Neuronal stem cell (in vitro differentiated cells): ENCODE measurements at regions not wholly inside any gene's neighbourhood (a gene's known extent, or its start where the extent isn't known, plus 50 kb on each side); places are given as distances from the start of the nearest gene placed in this dataset.

Experiments used
- DNase-seq: peaks from one replicate; pipeline ENCODE4 v3.0.0-alpha.2; 2013; ENCODE audit warnings: low spot score
- H2AFZ ChIP-seq: one replicate; pipeline ENCODE4 v1.6.1; 2013; ENCODE audit warnings: mild to moderate bottlenecking, low read length, inconsistent platforms
- H2AK5ac ChIP-seq: 2 replicates; pipeline ENCODE4 v1.6.1; 2013; ENCODE audit warnings: low read depth, mild to moderate bottlenecking, inconsistent platforms, low read length, moderate library complexity, mixed read lengths
- H2BK120ac ChIP-seq: 2 replicates; pipeline ENCODE4 v1.6.1; 2013; ENCODE audit warnings: low read depth, mild to moderate bottlenecking, inconsistent platforms, low read length, moderate library complexity, mixed read lengths
- H2BK12ac ChIP-seq: one replicate; pipeline ENCODE4 v1.6.1; 2013; ENCODE audit warnings: low read length, inconsistent platforms
- H2BK15ac ChIP-seq: 2 replicates; pipeline ENCODE4 v1.6.1; 2013; ENCODE audit warnings: mild to moderate bottlenecking, low read length, inconsistent platforms, mixed read lengths
- H2BK5ac ChIP-seq: one replicate; pipeline ENCODE4 v1.6.1; 2013; ENCODE audit warnings: inconsistent platforms, mild to moderate bottlenecking, low read length, moderate library complexity
- H3K14ac ChIP-seq: one replicate; pipeline ENCODE4 v1.6.1; 2013; ENCODE audit warnings: low read length, inconsistent platforms
- H3K18ac ChIP-seq: 2 replicates; pipeline ENCODE4 v1.6.1; 2013; ENCODE audit warnings: low read length, inconsistent platforms
- H3K23ac ChIP-seq: 2 replicates; pipeline ENCODE4 v1.6.1; 2013; ENCODE audit warnings: low read depth, mild to moderate bottlenecking, mixed read lengths, low read length, inconsistent platforms; ENCODE audit not compliant: poor library complexity
- H3K27ac ChIP-seq: replicated peaks from 3 replicates; pipeline ENCODE4 v1.5.1; 2013; ENCODE audit warnings: low read length, inconsistent platforms
- H3K27me3 ChIP-seq, 3 experiments: 2 replicates each; pipeline ENCODE4 v1.6.1; 2013; ENCODE audit warnings: low read length in 3 of 3, mild to moderate bottlenecking in 2 of 3, inconsistent platforms in 1 of 3, low read depth in 1 of 3, mixed read lengths in 1 of 3, moderate library complexity in 1 of 3; ENCODE audit not compliant: control insufficient read depth in 3 of 3, insufficient read depth in 3 of 3
- H3K36me3 ChIP-seq, 2 donors: replicated peaks in 1 of 2; 2 replicates each; pipeline ENCODE4 v1.6.1; 2013; ENCODE audit warnings: low read length in 2 of 2; ENCODE audit not compliant: control insufficient read depth in 2 of 2, insufficient read depth in 2 of 2
- H3K4ac ChIP-seq: 2 replicates; pipeline ENCODE4 v1.6.1; 2013; ENCODE audit warnings: inconsistent platforms, mild to moderate bottlenecking, low read length, moderate library complexity
- H3K4me1 ChIP-seq, 2 donors: 1 replicate in 1 of 2; 2 replicates in 1 of 2; pipeline ENCODE4 v1.6.1; 2013; ENCODE audit warnings: low read length in 2 of 2, low read depth in 1 of 2; ENCODE audit not compliant: control insufficient read depth in 2 of 2, insufficient read depth in 1 of 2
- H3K4me2 ChIP-seq: one replicate; pipeline ENCODE4 v1.6.1; 2013; ENCODE audit warnings: mild to moderate bottlenecking, low read length, inconsistent platforms; ENCODE audit not compliant: insufficient read depth, poor library complexity, severe bottlenecking
- H3K4me3 ChIP-seq, 2 donors: 2 replicates each; pipeline ENCODE4 v1.5.1; 2013; ENCODE audit warnings: low read length in 2 of 2, mild to moderate bottlenecking in 2 of 2, inconsistent platforms in 1 of 2, moderate library complexity in 1 of 2
- H3K79me1 ChIP-seq: one replicate; pipeline ENCODE4 v1.6.1; 2013; ENCODE audit warnings: low read depth, mild to moderate bottlenecking, inconsistent platforms, low read length, moderate library complexity
- H3K9ac ChIP-seq: one replicate; pipeline ENCODE4 v1.6.1; 2013; ENCODE audit warnings: mild to moderate bottlenecking, low read depth, low read length, inconsistent platforms; ENCODE audit not compliant: poor library complexity
- H3K9me3 ChIP-seq, 2 donors: replicated peaks in 1 of 2; 2 replicates each; pipeline versions ENCODE3 to v1.6.1; 2013; ENCODE audit warnings: low read length in 2 of 2, mild to moderate bottlenecking in 2 of 2, inconsistent platforms in 1 of 2, low read depth in 1 of 2, mixed read lengths in 1 of 2, moderate library complexity in 1 of 2; ENCODE audit not compliant: control insufficient read depth in 2 of 2, insufficient read depth in 1 of 2
- H4K8ac ChIP-seq: one replicate; pipeline ENCODE4 v1.6.1; 2013; ENCODE audit warnings: low read depth, mild to moderate bottlenecking, inconsistent platforms, low read length, moderate library complexity
- H4K91ac ChIP-seq: one replicate; pipeline ENCODE4 v1.6.1; 2013; ENCODE audit warnings: low read length, low read depth, mild to moderate bottlenecking, inconsistent platforms; ENCODE audit not compliant: poor library complexity
- WGBS, 2 donors: extraction: QIAGEN DNeasy Blood & Tissue Kit; methylation state at CpG; one replicate each; pipeline ENCODE4 v1.1.7; 2013; ENCODE audit warnings: missing lambda C conversion rate in 2 of 2, mixed read lengths in 1 of 2; ENCODE audit not compliant: insufficient read length in 2 of 2, insufficient replicate concordance in 1 of 2; ENCODE audit errors: extremely low coverage in 2 of 2; 5-methylcytosine and 5-hydroxymethylcytosine counted together

DNA sequence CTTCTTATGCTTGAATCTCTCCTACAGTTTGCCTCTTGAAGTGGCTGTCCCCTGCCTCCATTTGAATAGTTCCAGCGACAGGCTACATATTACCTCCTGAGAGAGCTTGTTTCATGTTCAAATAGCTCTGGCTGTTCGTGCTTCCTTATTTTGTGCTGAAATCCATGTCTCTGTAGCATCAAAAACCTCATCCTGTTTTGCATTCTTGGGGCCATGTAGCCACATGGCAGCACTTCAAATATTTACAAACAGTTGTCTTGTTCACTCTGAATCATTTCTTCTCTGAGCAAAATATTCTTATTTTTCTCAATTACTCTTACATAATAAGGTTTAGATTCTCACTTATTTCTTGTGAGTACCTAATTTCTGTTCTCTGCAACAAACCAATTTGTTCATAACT is 1243.1 kb upstream of the NXPH2 start:
- Histone ChIP-seq H3K79me1 (no peaks in the 10 kb centered on the region), H2BK12ac (no peak overlapping the region), H3K4me1 (no peaks in the 10 kb centered on the region), H2BK15ac (no peak overlapping the region), H3K4ac (no peak overlapping the region), H3K9ac (no peak overlapping the region), H3K18ac (no peak overlapping the region), H4K91ac (no peak overlapping the region), H3K27me3 (no peaks in the 10 kb centered on the region), H2BK5ac (no peak overlapping the region), H3K36me3 (no peaks in the 10 kb centered on the region), H3K9me3 (no peaks in the 10 kb centered on the region), H2AK5ac (no peak overlapping the region), H3K27ac (no peak overlapping the region), H3K23ac (no peak overlapping the region), H2BK120ac (no peak overlapping the region), H3K14ac (no peak overlapping the region), H4K8ac (no peak overlapping the region), H3K4me3 (no peak overlapping the region), H2AFZ (no peak overlapping the region), H3K4me2 (no peak overlapping the region)
- DNase-seq: no peak
- no CpG with 5 or more reads among the region's 2 CpGs for WGBS, 2 donors

DNA sequence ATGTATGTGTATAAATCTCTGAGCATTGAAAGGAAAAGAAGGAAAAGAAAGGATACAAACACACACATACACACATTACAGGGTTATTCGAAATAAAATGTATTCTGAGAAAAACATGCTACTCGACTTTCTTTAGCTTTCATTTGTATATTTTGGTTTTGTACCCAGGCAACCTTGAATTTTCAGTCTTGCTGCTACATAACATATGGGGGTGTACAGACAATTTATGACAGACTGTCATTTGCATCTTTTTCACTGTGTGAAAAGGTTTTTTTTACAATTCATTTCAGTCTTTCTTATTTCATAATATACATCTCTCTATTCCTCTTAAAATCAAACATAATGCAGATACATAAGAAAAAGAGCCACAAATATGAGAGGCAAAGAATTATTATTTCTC is 1238.4 kb upstream of the NXPH2 start:
- H3K79me1 ChIP-seq: no peaks in the 10 kb centered on the region
- H3K27me3 ChIP-seq: no peaks in the 10 kb centered on the region
- H3K27ac ChIP-seq: no peak overlapping the region
- no peak overlapping the region for H3K4me2 ChIP-seq
- H3K9me3 ChIP-seq: no peaks in the 10 kb centered on the region
- no peak overlapping the region for H4K8ac ChIP-seq
- H2AK5ac ChIP-seq: no peak overlapping the region
- H2BK5ac ChIP-seq: no peak overlapping the region
- H2BK12ac ChIP-seq: no peak overlapping the region
- no peak overlapping the region for H2BK15ac ChIP-seq
- H3K9ac ChIP-seq: no peak overlapping the region
- no peak overlapping the region for H3K18ac ChIP-seq
- DNase-seq: no peak
- H4K91ac ChIP-seq: no peak overlapping the region
- H3K4me3 ChIP-seq: no peak overlapping the region
- no peaks in the 10 kb centered on the region for H3K4me1 ChIP-seq
- H3K14ac ChIP-seq: no peak overlapping the region
- no peak overlapping the region for H2BK120ac ChIP-seq
- no peaks in the 10 kb centered on the region for H3K36me3 ChIP-seq
- no CpG with 5 or more reads among the region's 2 CpGs for WGBS, 2 donors
- H3K4ac ChIP-seq: no peak overlapping the region
- H2AFZ ChIP-seq: no peak overlapping the region
- H3K23ac ChIP-seq: no peak overlapping the region

DNA sequence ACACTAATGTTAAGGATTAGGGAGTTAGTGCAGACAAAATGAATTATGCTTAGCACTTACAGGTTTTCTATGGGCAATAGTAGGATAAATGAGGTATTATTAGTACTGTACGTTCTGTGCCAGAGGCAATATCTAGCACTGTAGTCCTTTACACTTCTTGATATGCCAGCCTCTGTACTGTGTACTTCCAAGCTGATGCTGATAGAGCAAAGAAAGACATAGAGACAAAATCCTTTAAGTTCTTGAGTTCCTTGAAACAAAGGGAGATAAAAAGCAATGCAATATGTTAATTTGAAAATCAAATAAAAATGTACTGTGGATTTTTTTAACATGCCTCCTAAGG is 1234.0 kb upstream of the NXPH2 start:
- H3K4ac ChIP-seq: no peak overlapping the region
- no peak for DNase-seq
- H2BK15ac ChIP-seq: no peak overlapping the region
- H2BK5ac ChIP-seq: no peak overlapping the region
- no peak overlapping the region for H3K23ac ChIP-seq
- H2BK12ac ChIP-seq: no peak overlapping the region
- no peak overlapping the region for H2BK120ac ChIP-seq
- no peak overlapping the region for H3K18ac ChIP-seq
- no peak overlapping the region for H3K14ac ChIP-seq
- no peak overlapping the region for H4K8ac ChIP-seq
- no peaks in the 10 kb centered on the region for H3K36me3 ChIP-seq
- no peak overlapping the region for H3K27ac ChIP-seq
- no CpG with 5 or more reads among the region's 1 CpG for WGBS, 2 donors
- no peaks in the 10 kb centered on the region for H3K9me3 ChIP-seq
- H3K4me2 ChIP-seq: no peak overlapping the region
- H2AK5ac ChIP-seq: no peak overlapping the region
- no peak overlapping the region for H3K9ac ChIP-seq
- no peaks in the 10 kb centered on the region for H3K79me1 ChIP-seq
- no peak overlapping the region for H4K91ac ChIP-seq
- no peak overlapping the region for H2AFZ ChIP-seq
- no peaks in the 10 kb centered on the region for H3K4me1 ChIP-seq
- no peaks in the 10 kb centered on the region for H3K27me3 ChIP-seq
- H3K4me3 ChIP-seq: no peak overlapping the region

DNA sequence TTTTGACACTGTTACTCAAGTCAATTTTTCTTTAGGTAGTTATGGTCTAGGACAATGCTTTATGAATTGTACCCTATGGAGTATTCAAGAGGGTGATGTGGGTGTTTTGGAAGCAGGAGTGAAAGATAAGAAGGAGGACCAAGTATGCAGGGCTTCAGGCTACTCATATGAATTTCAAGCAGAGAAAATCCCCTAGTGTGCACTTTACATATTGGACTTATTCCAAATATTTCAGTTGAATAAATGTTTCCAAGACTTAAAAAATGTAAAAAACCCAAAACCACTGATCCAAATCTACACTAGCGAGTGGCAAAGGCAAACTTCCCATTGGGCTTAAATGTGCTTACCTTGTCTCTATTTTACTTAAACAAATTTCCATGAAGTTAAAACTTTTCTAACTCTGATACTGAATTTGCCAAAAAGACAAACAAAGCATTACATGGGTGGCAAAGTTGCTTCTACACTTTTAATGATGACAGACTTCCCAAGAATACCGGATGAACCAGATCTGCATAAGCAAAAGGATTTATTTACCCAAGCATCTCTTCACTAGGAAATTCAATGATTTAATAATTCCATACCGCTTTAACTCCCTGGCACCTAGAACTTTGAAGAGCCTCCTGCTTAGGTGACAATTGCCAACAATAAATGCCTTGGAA is 1233.5 kb upstream of the NXPH2 start:
- Histone ChIP-seq H3K27ac (no peak overlapping the region), H2BK5ac (no peak overlapping the region), H3K79me1 (no peaks in the 10 kb centered on the region), H2AFZ (no peak overlapping the region), H3K27me3 (no peaks in the 10 kb centered on the region), H3K9me3 (no peaks in the 10 kb centered on the region), H3K4me2 (no peak overlapping the region), H2BK12ac (no peak overlapping the region), H3K36me3 (no peaks in the 10 kb centered on the region), H3K9ac (no peak overlapping the region), H3K23ac (no peak overlapping the region), H3K4me3 (no peak overlapping the region), H4K91ac (no peak overlapping the region), H4K8ac (no peak overlapping the region), H3K18ac (no peak overlapping the region), H3K4ac (no peak overlapping the region), H2BK15ac (no peak overlapping the region), H2BK120ac (no peak overlapping the region), H3K14ac (no peak overlapping the region), H3K4me1 (no peaks in the 10 kb centered on the region), H2AK5ac (no peak overlapping the region)
- WGBS, 2 donors: no CpG with 5 or more reads among the region's 3 CpGs
- DNase-seq: no peak
